HG03520 (cell line): ENCODE measurements at regions not wholly inside any gene's neighbourhood (a gene's known extent, or its start where the extent isn't known, plus 50 kb on each side); places are given as distances from the start of the nearest gene placed in this dataset.

Source experiments
- ATAC-seq: cut with Tn5 transposase; IDR thresholded peaks from one replicate; pipeline ENCODE4 v1.9.1; 2021; ENCODE audit warnings: mild to moderate bottlenecking, moderate library complexity; ENCODE audit not compliant: unreplicated experiment

- no peak for ATAC-seq
Observed at GRCh38 chr22:48257685-48258055, 1495.2 kb downstream of the TBC1D22A start.

- ATAC-seq: no peak
Observed at GRCh38 chr22:48256776-48257684, 1494.6 kb downstream of the TBC1D22A start.

- no peak for ATAC-seq
Observed at GRCh38 chr22:48256041-48256739, 1493.7 kb downstream of the TBC1D22A start.

- no peak for ATAC-seq
Observed at GRCh38 chr22:48254311-48254873, 1491.9 kb downstream of the TBC1D22A start.

DNA sequence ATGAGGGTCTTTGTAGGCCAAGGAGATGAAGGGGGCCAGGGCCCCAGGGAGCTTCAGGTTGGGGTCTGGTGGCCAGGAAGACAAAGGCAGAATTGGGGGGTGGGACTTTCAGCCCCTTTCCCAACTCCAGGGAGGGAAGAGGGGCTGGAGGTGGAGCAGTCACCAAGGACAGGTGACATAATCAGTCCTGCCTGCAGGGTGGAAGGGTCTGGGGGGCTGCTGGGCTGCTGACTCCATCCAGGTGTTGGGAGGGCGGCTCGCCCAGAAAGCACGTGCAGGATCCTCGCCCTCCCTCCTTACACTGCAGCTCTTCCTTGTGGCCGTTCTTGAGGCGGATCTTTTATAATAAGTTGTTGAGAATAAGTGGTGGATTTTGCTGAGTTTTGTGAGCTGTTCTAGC lies 1491.1 kb downstream of the TBC1D22A start:
- ATAC-seq: no peak

- ATAC-seq: no peak
Observed at GRCh38 chr22:48253136-48253535, 1490.7 kb downstream of the TBC1D22A start.

GRCh38 chr22:48251629-48252028 lies 1489.2 kb downstream of the TBC1D22A start:
- ATAC-seq: no peak

DNA sequence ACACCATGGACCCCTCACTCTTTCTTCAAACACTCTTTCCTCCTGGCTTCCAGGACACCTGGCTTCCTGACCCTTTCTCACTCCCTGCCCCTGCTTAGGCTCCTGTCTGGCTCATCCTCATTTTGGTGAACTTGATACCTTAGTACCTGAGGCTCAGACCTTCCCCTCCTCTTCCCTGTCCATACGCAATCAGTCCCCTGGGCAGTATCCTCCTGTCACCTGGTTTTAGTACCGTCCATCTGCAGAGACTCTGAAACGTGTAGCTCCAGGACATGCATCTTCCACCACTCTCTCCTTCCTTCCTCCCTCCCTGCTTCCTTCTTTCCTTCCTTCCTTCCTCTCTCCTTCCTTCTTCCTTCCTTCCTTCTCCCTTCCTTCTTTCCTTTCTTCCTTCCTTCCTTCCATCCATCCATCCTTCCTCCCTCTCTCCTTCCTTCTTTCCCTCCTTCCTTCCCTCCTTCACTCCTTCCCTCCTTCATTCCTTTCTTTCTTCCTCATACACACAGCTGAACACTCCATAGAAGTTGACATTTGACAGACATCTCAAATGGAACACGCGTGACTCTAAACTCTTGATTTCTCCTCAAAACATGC lies 1488.6 kb downstream of the TBC1D22A start:
- no peak for ATAC-seq

DNA sequence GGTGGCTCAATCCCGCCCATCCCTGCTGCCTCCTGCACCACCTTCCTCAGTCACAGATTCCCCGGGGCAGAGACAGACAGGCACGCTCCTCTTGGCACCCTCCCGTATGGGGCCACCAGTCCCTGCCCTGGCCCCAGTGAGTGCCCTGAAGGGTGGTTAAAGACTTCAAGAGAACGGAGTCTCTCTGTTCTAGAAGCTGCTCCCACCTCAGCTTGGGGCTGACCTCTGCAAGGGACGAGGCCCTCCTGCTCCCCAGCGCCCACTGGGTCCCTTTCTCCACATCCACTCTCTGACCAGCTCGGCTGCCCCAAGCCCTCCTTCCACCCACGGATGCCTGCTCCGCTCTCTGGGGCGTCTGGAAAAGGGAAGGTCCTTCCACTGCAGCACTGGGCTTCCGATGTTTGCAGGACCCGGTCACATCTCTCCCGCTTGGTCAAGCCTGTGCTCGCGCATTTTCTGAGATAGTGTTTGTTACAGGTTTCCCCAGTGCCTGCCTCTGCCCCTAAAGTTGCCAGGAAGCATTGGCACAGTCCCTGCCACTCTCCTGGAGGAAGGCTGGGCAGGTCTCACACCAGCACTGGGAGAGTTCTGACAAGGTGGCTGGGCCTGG lies 1487.9 kb downstream of the TBC1D22A start:
- no peak for ATAC-seq

DNA sequence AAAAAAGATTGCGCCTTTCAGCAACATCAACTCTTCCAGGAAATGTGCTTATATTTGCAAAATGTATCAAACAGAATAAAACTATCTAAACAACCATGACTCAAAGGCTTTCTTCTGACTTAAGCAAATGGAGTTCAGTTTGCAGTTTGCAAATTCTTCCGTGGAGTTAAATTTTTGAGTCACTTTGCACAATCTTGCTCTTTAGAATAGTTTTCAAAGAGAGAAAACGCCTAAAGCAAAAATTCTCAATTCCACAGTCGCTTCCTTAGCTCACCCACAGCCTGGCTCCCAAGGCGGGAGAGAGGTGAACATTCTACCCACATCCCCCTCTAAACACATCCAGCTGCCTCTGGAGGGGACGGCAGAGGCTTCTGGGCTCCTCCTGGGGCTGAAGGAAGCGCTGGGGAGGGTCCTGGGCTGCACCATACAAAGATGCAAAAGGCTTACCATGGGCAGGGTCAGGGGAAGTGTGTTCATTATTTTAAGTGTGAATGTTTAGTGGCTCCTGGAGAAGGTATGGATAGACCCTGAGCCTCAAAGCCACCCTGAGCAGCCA lies 1487.3 kb downstream of the TBC1D22A start:
- ATAC-seq: no peak

DNA sequence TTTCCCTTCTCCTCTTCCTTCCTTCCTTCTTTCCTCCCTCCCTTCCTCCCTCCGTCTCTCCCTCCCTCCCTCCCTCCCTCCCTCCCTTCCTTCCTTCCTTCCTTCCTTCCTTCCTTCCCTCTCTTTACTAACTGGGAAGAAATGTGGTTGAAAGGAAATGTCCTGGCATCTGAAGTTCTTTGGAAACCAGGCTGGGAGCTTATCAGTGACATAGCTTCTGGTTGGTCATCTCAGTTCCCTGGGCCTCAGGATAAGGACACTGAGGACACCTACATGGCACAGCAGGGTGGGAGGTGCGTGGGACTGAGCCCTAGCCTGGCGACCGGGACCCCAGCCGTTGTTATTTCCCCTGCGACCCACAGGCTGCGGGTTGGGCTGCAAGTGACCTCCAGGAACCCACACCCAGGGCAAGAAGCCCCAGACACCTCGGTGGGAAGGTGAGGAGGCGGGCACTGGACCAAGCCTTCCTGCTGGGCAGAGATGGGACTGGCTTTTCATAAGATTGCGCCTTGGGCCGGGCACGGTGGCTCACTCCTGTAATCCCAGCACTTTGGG lies 1486.5 kb downstream of the TBC1D22A start:
- ATAC-seq: no peak

DNA sequence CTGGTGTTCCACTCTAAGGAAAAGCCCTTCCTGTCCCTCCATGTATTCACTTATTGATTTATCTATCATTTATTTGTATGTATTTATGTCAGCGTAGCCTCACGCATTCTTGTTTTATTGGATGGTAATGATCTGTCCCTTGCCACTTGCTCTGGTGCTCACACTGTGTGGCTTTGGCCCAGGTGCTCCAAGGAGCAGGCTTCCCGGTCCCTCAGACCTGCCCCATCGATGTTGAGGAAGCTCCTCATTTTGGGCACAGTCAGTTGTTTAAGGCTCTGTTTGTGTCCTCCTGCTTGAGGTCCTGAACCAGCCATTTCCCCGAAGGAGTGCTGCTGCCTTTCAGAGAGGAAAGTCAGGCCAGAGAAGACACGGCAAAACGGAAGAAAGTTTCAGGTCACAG lies 1485.4 kb downstream of the TBC1D22A start:
- ATAC-seq: no peak

DNA sequence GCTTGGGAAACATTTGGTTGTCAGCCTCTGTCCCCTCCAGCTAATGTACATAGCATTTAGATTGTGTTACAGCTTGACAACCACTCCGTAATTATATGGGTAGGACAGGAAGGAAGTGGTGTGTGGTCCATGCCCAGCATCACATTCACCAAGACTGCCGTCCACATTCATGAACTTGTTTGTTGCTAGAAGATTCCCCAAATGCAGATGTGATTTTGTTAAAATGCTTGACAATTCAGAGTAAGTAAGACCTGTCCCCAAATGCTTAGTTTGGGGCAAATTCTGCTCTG lies 1482.7 kb downstream of the TBC1D22A start:
- ATAC-seq: no peak

GRCh38 chr22:48244388-48245195 lies 1482.1 kb downstream of the TBC1D22A start:
- ATAC-seq: no peak

DNA sequence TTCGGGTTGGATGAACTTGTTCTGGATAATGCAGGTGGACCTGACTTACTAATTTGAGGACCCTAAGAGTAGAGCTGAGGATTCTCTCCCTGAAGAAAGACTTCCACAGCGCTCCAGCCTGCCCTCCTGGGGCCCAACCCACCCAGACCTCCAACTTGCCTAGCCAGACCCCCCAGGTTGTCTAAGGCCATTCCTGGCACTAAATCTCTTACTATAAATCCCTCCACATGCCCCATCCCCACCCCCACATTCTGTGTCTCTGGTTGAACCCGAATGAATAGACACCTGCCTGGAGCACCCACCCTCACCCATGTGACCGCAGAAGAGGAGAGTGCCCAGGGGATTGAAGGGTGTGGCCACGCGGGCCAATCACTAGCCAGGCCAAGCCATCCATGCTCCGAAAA lies 1480.0 kb downstream of the TBC1D22A start:
- ATAC-seq: no peak

GRCh38 chr22:48241658-48242057 lies 1479.2 kb downstream of the TBC1D22A start:
- no peak for ATAC-seq

DNA sequence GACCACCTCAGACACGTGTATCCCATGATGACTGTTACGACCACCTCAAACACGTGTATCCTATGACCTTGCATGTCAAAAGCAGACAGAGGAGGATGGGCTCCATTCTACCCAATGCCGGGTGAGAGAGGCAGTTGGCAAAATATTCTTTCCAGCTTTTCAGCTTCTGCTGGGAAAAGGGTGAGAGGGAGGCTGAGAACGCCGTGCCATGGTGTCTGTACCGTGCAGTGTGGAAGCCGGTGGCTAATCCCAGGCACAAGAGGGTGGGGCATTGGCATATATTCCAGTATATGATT lies 1478.4 kb downstream of the TBC1D22A start:
- ATAC-seq: no peak

- ATAC-seq: no peak
Observed at GRCh38 chr22:48240148-48240934, 1477.9 kb downstream of the TBC1D22A start.

- no peak for ATAC-seq
Observed at GRCh38 chr22:48239461-48240147, 1477.2 kb downstream of the TBC1D22A start.
